KMS-11 (cell line): ENCODE measurements at regions not wholly inside any gene's neighbourhood (a gene's known extent, or its start where the extent isn't known, plus 50 kb on each side); places are given as distances from the start of the nearest gene placed in this dataset.

ENCODE experiments used
- H2AFZ ChIP-seq: fragments of 200-600 bp; sonication (generic); 2 replicates; pipeline ENCODE4 v1.6.1; 2016; ENCODE audit warnings: antibody characterized with exemption, mixed run types, low read depth
- H3K27ac ChIP-seq: fragments of 200-600 bp; sonication (generic); 2 replicates; pipeline ENCODE4 v1.6.1; 2016; ENCODE audit warnings: mild to moderate bottlenecking, mixed run types
- H3K27me3 ChIP-seq: fragments of 200-600 bp; sonication (generic); 2 replicates; pipeline ENCODE4 v1.6.1; 2017; ENCODE audit warnings: mild to moderate bottlenecking, low read depth, mixed run types, moderate library complexity; ENCODE audit not compliant: insufficient read depth
- H3K36me3 ChIP-seq: fragments of 200-600 bp; sonication (generic); 2 replicates; pipeline ENCODE4 v1.6.1; 2017; ENCODE audit warnings: mild to moderate bottlenecking, mixed run types; ENCODE audit not compliant: insufficient read depth
- H3K4me1 ChIP-seq: fragments of 200-600 bp; sonication (generic); 2 replicates; pipeline ENCODE4 v1.6.1; 2016; ENCODE audit warnings: mild to moderate bottlenecking, low read depth, mixed run types; ENCODE audit not compliant: poor library complexity, severe bottlenecking
- H3K4me2 ChIP-seq: fragments of 200-600 bp; sonication (generic); 2 replicates; pipeline ENCODE4 v1.7.0; 2016; ENCODE audit warnings: mild to moderate bottlenecking, mixed run types
- H3K4me3 ChIP-seq: fragments of 200-600 bp; sonication (generic); IDR thresholded peaks from 2 replicates; pipeline ENCODE4 v1.6.1; 2017; ENCODE audit warnings: low read depth, low read length, mixed read lengths; ENCODE audit not compliant: insufficient read depth
- H3K79me2 ChIP-seq: fragments of 200-600 bp; sonication (generic); 2 replicates; pipeline ENCODE4 v1.6.1; 2016; ENCODE audit warnings: low read depth, mixed run types; ENCODE audit not compliant: insufficient read depth
- H3K9ac ChIP-seq: fragments of 200-600 bp; sonication (generic); 2 replicates; pipeline ENCODE4 v1.6.1; 2016; ENCODE audit warnings: mild to moderate bottlenecking, mixed run types
- H4K20me1 ChIP-seq: fragments of 200-600 bp; sonication (generic); 2 replicates; pipeline ENCODE4 v1.6.1; 2016; ENCODE audit warnings: mild to moderate bottlenecking, mixed run types; ENCODE audit not compliant: insufficient read depth
- TF ChIP-seq, protein P1 (sequence below): fragments of 200-600 bp; sonication (generic); conservative IDR thresholded peaks from 2 replicates; pipeline ENCODE4 v1.6.1; 2017; ENCODE audit warnings: low read depth, mild to moderate bottlenecking, antibody characterized with exemption, low read length, moderate library complexity, mixed read lengths

DNA sequence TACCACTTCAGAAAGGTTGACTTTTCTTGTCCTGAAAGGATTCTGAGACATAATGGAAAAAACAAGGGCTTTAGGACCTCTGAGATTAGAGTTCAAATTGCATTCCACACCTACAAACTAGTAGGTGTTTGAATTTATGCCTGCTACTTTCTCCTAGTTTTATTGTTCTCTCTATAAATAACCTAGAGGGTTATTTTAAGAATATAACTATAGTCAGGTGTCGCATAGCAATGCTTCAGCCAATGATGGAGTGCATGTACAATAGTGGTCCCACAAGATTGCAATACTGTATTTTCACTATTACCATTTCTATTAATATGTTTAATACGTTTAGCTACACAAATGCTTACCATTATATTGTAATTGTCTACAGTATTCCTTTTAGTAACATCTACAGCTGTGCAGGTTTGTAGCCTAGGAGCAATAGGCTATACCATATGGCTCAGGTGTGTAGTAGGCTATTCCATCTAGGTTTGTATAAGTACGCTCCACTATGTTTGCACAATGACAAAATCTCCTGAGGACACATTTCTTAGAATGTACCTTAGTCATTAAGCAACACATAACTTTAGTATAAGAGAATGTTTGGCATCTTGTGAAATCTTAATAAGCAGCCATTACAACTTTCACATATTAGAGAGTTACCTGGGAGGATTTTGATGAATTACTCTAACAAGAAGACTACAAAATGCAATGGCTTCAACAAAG is 1352.5 kb downstream of the ZPLD1 start:
- H3K4me2 ChIP-seq, result no peak overlapping the region
- TF ChIP-seq, protein P1, sequence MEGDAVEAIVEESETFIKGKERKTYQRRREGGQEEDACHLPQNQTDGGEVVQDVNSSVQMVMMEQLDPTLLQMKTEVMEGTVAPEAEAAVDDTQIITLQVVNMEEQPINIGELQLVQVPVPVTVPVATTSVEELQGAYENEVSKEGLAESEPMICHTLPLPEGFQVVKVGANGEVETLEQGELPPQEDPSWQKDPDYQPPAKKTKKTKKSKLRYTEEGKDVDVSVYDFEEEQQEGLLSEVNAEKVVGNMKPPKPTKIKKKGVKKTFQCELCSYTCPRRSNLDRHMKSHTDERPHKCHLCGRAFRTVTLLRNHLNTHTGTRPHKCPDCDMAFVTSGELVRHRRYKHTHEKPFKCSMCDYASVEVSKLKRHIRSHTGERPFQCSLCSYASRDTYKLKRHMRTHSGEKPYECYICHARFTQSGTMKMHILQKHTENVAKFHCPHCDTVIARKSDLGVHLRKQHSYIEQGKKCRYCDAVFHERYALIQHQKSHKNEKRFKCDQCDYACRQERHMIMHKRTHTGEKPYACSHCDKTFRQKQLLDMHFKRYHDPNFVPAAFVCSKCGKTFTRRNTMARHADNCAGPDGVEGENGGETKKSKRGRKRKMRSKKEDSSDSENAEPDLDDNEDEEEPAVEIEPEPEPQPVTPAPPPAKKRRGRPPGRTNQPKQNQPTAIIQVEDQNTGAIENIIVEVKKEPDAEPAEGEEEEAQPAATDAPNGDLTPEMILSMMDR, result no peak
- H2AFZ ChIP-seq, result no peak overlapping the region
- H3K36me3 ChIP-seq, result no peaks in the 10 kb centered on the region
- H3K4me3 ChIP-seq, result no peak overlapping the region
- no peaks in the 10 kb centered on the region for H3K27me3 ChIP-seq
- no peaks in the 10 kb centered on the region for H4K20me1 ChIP-seq
- no peak overlapping the region for H3K27ac ChIP-seq
- no peaks in the 10 kb centered on the region for H3K79me2 ChIP-seq
- H3K4me1 ChIP-seq, result no peaks in the 10 kb centered on the region
- H3K9ac ChIP-seq, result no peak overlapping the region

DNA sequence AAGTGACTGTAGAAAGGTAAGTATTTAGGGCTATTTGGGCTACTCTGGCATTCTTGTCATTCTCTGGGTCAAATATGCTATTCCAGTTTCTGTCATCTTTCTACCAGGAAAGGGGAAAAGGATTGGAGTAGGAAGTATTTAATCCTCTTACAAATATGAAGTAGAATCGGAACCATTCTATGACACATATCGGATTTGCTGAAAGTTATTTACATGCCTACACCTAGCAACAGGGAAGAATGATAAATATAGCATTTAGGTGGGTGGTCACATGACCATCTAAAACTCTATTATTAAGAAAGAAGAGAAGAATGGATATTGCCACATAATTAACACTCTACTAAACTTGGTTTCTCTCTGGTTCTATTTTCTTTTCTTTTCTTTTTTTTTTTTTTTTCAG is 1353.1 kb downstream of the ZPLD1 start:
- no peaks in the 10 kb centered on the region for H3K36me3 ChIP-seq
- no peak overlapping the region for H3K9ac ChIP-seq
- no peak overlapping the region for H3K4me2 ChIP-seq
- H3K27me3 ChIP-seq, result no peaks in the 10 kb centered on the region
- H3K4me3 ChIP-seq, result no peak overlapping the region
- no peaks in the 10 kb centered on the region for H3K79me2 ChIP-seq
- H2AFZ ChIP-seq, result no peak overlapping the region
- no peaks in the 10 kb centered on the region for H4K20me1 ChIP-seq
- TF ChIP-seq, protein P1, result no peak
- H3K27ac ChIP-seq, result no peak overlapping the region
- no peaks in the 10 kb centered on the region for H3K4me1 ChIP-seq

DNA sequence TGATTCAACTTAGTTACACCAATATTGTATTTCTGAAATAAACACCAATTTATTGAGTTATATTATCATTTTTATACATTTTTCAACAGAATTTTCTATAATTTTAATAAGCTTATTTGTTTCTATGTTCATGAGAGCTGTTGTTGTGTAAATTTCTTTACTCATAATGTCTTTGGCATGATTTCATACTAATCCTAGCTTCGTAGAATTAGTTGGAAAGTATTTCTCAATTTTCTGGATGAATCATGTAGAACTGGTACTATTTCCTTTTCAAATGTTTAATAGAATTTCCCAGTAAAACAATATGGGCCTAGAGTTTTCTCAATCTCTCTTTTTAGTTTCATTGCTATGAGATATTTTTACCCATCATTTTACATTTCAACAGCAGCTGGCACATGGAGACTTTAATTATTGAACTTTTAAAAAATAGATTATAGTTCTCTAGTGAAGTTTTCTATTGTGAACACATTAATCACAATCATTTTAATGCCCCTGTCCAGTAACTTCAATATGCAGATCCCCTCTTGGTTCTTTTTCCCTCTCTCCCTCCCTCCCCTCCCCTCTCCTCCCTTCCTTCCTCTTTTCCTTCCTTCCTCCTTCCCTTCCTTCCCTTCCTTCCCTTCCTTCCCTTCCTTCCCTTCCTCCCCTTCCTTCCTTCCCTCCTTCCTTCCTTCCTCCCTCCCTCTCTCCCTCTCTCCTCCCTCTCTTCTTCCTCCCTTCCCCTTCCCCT is 1357.1 kb downstream of the ZPLD1 start:
- no peak overlapping the region for H2AFZ ChIP-seq
- no peaks in the 10 kb centered on the region for H3K36me3 ChIP-seq
- no peaks in the 10 kb centered on the region for H4K20me1 ChIP-seq
- H3K27me3 ChIP-seq, result no peaks in the 10 kb centered on the region
- no peaks in the 10 kb centered on the region for H3K79me2 ChIP-seq
- no peaks in the 10 kb centered on the region for H3K4me1 ChIP-seq
- TF ChIP-seq, protein P1, result no peak
- H3K4me3 ChIP-seq, result no peak overlapping the region
- no peak overlapping the region for H3K27ac ChIP-seq
- no peak overlapping the region for H3K9ac ChIP-seq
- H3K4me2 ChIP-seq, result no peak overlapping the region

DNA sequence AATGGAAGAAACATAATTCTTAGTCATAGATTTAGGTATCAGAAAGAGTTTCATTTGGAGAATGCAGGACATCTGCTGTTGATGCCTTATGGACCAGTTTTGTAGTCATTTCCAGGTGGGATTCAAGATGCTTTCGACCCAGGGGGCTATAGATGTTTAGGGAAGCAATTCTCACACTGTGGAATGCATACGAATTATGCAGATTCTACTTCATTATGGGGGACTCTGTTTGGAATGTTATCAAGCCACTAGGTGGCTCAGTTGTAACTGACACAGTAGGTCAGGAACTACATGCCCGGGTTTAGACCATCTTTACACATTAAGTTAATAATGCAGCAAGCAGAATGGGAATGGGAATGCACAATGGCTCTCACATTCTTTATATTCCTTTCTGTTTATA is 1359.8 kb downstream of the ZPLD1 start:
- Histone ChIP-seq H3K27me3 (no peaks in the 10 kb centered on the region), H3K4me1 (no peaks in the 10 kb centered on the region), H4K20me1 (no peaks in the 10 kb centered on the region), H3K79me2 (no peaks in the 10 kb centered on the region), H3K9ac (no peak overlapping the region), H3K36me3 (no peaks in the 10 kb centered on the region), H3K27ac (no peak overlapping the region), H2AFZ (no peak overlapping the region), H3K4me2 (no peak overlapping the region), H3K4me3 (no peak overlapping the region)
- TF ChIP-seq, protein P1, result no peak
